SH-SY5Y (cell line): ENCODE measurements at regions not wholly inside any gene's neighbourhood (a gene's known extent, or its start where the extent isn't known, plus 50 kb on each side); places are given as distances from the start of the nearest gene placed in this dataset.

Source experiments
- GATA2 ChIP-seq: IDR thresholded peaks from 2 replicates; pipeline ENCODE4 v1.6.1; 2011; ENCODE audit warnings: mild to moderate bottlenecking, low read depth, low read length
- GATA3 ChIP-seq: IDR thresholded peaks from 2 replicates; pipeline ENCODE4 v1.6.1; 2011; ENCODE audit warnings: low read depth, mild to moderate bottlenecking, low read length, moderate library complexity

- TF ChIP-seq GATA2: no peak
- no peak for TF ChIP-seq GATA3
Observed at GRCh38 chr11:64428693-64429092, 69.7 kb downstream of the RPS6KA4 start.

GRCh38 chr11:64429970-64430369, 71.0 kb downstream of the RPS6KA4 start:
- TF ChIP-seq GATA2: no peak
- TF ChIP-seq GATA3: no peak

GRCh38 chr11:64430645-64431044, 71.7 kb downstream of the RPS6KA4 start:
- TF ChIP-seq GATA2: no peak
- no peak for TF ChIP-seq GATA3

- TF ChIP-seq GATA3 (no peak), GATA2 (no peak)
Observed at GRCh38 chr11:64436000-64436399, 77.0 kb downstream of the RPS6KA4 start.

GRCh38 chr11:64437426-64437825, 78.5 kb downstream of the RPS6KA4 start:
- TF ChIP-seq GATA3: no peak
- TF ChIP-seq GATA2: no peak

GRCh38 chr11:64438986-64439771, 80.2 kb downstream of the RPS6KA4 start:
- TF ChIP-seq GATA2: no peak
- TF ChIP-seq GATA3: no peak

- no peak for TF ChIP-seq GATA3
- no peak for TF ChIP-seq GATA2
Observed at GRCh38 chr11:64441127-64441526, 82.2 kb downstream of the RPS6KA4 start.

GRCh38 chr11:64443001-64443400, 84.0 kb downstream of the RPS6KA4 start:
- no peak for TF ChIP-seq GATA3
- no peak for TF ChIP-seq GATA2

GRCh38 chr11:64444838-64445441, 86.0 kb downstream of the RPS6KA4 start:
- TF ChIP-seq GATA2 (no peak), GATA3 (no peak)

GRCh38 chr11:64445651-64446050, 86.7 kb downstream of the RPS6KA4 start:
- TF ChIP-seq GATA2 (no peak), GATA3 (no peak)

GRCh38 chr11:64447831-64448598, 89.1 kb downstream of the RPS6KA4 start:
- no peak for TF ChIP-seq GATA3
- TF ChIP-seq GATA2: no peak

GRCh38 chr11:64448599-64449380, 89.8 kb downstream of the RPS6KA4 start:
- TF ChIP-seq GATA3: no peak
- no peak for TF ChIP-seq GATA2

GRCh38 chr11:64449381-64450167, 90.6 kb downstream of the RPS6KA4 start:
- TF ChIP-seq GATA3: no peak
- no peak for TF ChIP-seq GATA2

- no peak for TF ChIP-seq GATA3
- no peak for TF ChIP-seq GATA2
Observed at GRCh38 chr11:64450168-64450560, 91.2 kb downstream of the RPS6KA4 start.

- TF ChIP-seq GATA2 (no peak), GATA3 (no peak)
Observed at GRCh38 chr11:64451856-64452255, 92.9 kb downstream of the RPS6KA4 start.
